ENCODE measurements at regions not wholly inside any gene's neighbourhood (a gene's known extent, or its start where the extent isn't known, plus 50 kb on each side); places are given as distances from the start of the nearest gene placed in this dataset.

GRCh38 chr2:151038516-151038915 is 223.1 kb downstream of the RBM43 start:
- no peaks in the 10 kb centered on the region; the same call in 1 of the 2 replicates for H3K4me1 ChIP-seq (ENCODE audit: insufficient read depth, low read length)
- Mint-ChIP-seq H3K9me3 (peaks cover 0 to 2% of the 10 kb centered on the region in 2 experiments; a peak in 2 of 5 replicates), H3K27me3 (ENCODE audit: low read depth) (no peaks in the 10 kb centered on the region), H3K4me1 (peaks cover 0 to 12% of the 10 kb centered on the region in 2 experiments; a peak in 2 of 4 replicates), H3K27ac (no peak overlapping the region; a peak in 1 of 7 replicates), H3K4me3 (no peak overlapping the region), H3K36me3 (ENCODE audit: insufficient read depth in 1 of 3, low read depth in 3 of 3) (no peaks in the 10 kb centered on the region; a peak in 1 of 7 replicates)
- H2BK12ac ChIP-seq (ENCODE audit: insufficient read length, low read depth, low read length): no peak overlapping the region
- no peaks in the 10 kb centered on the region for H3K27me3 ChIP-seq (ENCODE audit: insufficient read depth, low read length)
- H3K79me1 ChIP-seq (ENCODE audit: insufficient read depth, low read depth, low read length, poor library complexity, severe bottlenecking): no peaks in the 10 kb centered on the region
- no peak overlapping the region for H2AK5ac ChIP-seq (ENCODE audit: insufficient read length, low read length)
- no peak overlapping the region for H2AFZ ChIP-seq (ENCODE audit: low read length)
- no peak overlapping the region for H3K4ac ChIP-seq (ENCODE audit: low read depth, low read length)
- no peak overlapping the region for H4K5ac ChIP-seq (ENCODE audit: insufficient read length, low read depth, low read length)
- no peak for DNase-seq
- no peak overlapping the region for H4K8ac ChIP-seq (replicated peaks; ENCODE audit: insufficient read length, low read depth, low read length)
- no peak overlapping the region for H3T11ph ChIP-seq (ENCODE audit: low read length)
- WGBS (ENCODE audit: extremely low coverage, insufficient read length, low lambda C conversion rate): no CpG with 5 or more reads among the region's 6 CpGs
- H2BK5ac ChIP-seq (ENCODE audit: insufficient read length, low read length): no peak overlapping the region
- H3K9ac ChIP-seq (ENCODE audit: extremely low read depth, insufficient read length, low read length): no peak overlapping the region
- H3K23ac ChIP-seq (ENCODE audit: insufficient read length, low read depth, low read length): no peak overlapping the region
- H3K18ac ChIP-seq (ENCODE audit: insufficient read length, low read depth, low read length): no peak overlapping the region
- no peaks in the 10 kb centered on the region for H3K23me2 ChIP-seq (ENCODE audit: insufficient read length, low read depth, low read length, poor library complexity, severe bottlenecking)
- TF ChIP-seq, protein P1, sequence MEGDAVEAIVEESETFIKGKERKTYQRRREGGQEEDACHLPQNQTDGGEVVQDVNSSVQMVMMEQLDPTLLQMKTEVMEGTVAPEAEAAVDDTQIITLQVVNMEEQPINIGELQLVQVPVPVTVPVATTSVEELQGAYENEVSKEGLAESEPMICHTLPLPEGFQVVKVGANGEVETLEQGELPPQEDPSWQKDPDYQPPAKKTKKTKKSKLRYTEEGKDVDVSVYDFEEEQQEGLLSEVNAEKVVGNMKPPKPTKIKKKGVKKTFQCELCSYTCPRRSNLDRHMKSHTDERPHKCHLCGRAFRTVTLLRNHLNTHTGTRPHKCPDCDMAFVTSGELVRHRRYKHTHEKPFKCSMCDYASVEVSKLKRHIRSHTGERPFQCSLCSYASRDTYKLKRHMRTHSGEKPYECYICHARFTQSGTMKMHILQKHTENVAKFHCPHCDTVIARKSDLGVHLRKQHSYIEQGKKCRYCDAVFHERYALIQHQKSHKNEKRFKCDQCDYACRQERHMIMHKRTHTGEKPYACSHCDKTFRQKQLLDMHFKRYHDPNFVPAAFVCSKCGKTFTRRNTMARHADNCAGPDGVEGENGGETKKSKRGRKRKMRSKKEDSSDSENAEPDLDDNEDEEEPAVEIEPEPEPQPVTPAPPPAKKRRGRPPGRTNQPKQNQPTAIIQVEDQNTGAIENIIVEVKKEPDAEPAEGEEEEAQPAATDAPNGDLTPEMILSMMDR (conservative IDR thresholded peaks at IDR 0.05): no peak
- H3K9me3 ChIP-seq (ENCODE audit: control insufficient read depth, low read depth, low read length): no peaks in the 10 kb centered on the region
- H2BK20ac ChIP-seq (ENCODE audit: low read depth, low read length, poor library complexity, severe bottlenecking): no peak overlapping the region
- no peaks in the 10 kb centered on the region for H3K79me2 ChIP-seq (ENCODE audit: insufficient read depth, low read length)
- H3K27ac ChIP-seq (ENCODE audit: insufficient read length, low read depth, low read length): no peak overlapping the region
- no peak overlapping the region for H3K56ac ChIP-seq (ENCODE audit: insufficient read length, low read depth, low read length)
- no peak overlapping the region for H3K4me2 ChIP-seq (ENCODE audit: insufficient read depth, insufficient read length, low read length)
- no peak overlapping the region for H4K91ac ChIP-seq (ENCODE audit: insufficient read length, low read depth, low read length)
- H3K14ac ChIP-seq (ENCODE audit: insufficient read depth, low read length): no peak overlapping the region
- H2BK15ac ChIP-seq (ENCODE audit: low read depth, low read length): no peak overlapping the region
- no peaks in the 10 kb centered on the region for H4K20me1 ChIP-seq (ENCODE audit: control insufficient read depth, insufficient read depth, insufficient read length)
- no peak overlapping the region for H2BK120ac ChIP-seq (ENCODE audit: low read depth, low read length, poor library complexity, severe bottlenecking)

Measured in H9 (cell line).